Spleen (tissue), 11 donors: ENCODE measurements at regions not wholly inside any gene's neighbourhood (a gene's known extent, or its start where the extent isn't known, plus 50 kb on each side); places are given as distances from the start of the nearest gene placed in this dataset.

Experiments
- DNase-seq: peaks from one replicate; pipeline ENCODE4 v3.0.0-alpha.2; 2020
- H3K27ac ChIP-seq, 8 donors: fragments of 200-600 bp; sonication (generic) in 7 of 8; 1 replicate in 4 of 8; 2 replicates in 4 of 8; pipeline versions ENCODE4 v1.5.0 to v1.8.0; 2016 to 2021; ENCODE audit warnings: inconsistent platforms in 4 of 8, mild to moderate bottlenecking in 4 of 8, moderate library complexity in 1 of 8
- H3K27me3 ChIP-seq, 7 donors: fragments of 200-600 bp; sonication (generic) in 6 of 7; replicated peaks in 1 of 7; 1 replicate in 4 of 7; 2 replicates in 3 of 7; pipeline versions ENCODE4 v1.5.0 to v1.8.0; 2016 to 2021; ENCODE audit warnings: inconsistent platforms in 3 of 7, mild to moderate bottlenecking in 1 of 7
- H3K36me3 ChIP-seq, 6 donors: fragments of 200-600 bp; sonication (generic) in 5 of 6; 1 replicate in 4 of 6; 2 replicates in 2 of 6; pipeline versions ENCODE4 v1.5.0 to v1.8.0; 2016 to 2021; ENCODE audit warnings: inconsistent platforms in 2 of 6
- H3K4me1 ChIP-seq, 6 donors: fragments of 200-600 bp; sonication (generic) in 5 of 6; 1 replicate in 3 of 6; 2 replicates in 3 of 6; pipeline versions ENCODE4 v1.5.0 to v1.8.0; 2016 to 2021; ENCODE audit warnings: inconsistent platforms in 3 of 6
- H3K4me3 ChIP-seq, 8 donors: fragments of 200-600 bp; sonication (generic) in 7 of 8; 1 replicate in 4 of 8; 2 replicates in 4 of 8; pipeline versions ENCODE4 v1.5.0 to v1.8.0; 2016 to 2021; ENCODE audit warnings: inconsistent platforms in 4 of 8, mild to moderate bottlenecking in 4 of 8, moderate library complexity in 2 of 8
- H3K9me3 ChIP-seq, 8 donors: fragments of 200-600 bp; sonication (generic) in 7 of 8; 1 replicate in 4 of 8; 2 replicates in 4 of 8; pipeline versions ENCODE4 v1.5.0 to v1.8.0; 2016 to 2021; ENCODE audit warnings: inconsistent platforms in 4 of 8
- CTCF ChIP-seq, 11 experiments: fragments of 200-600 bp in 7 of 11; fragments of 450-650 bp in 4 of 11; sonication (generic) in 4 of 11; IDR thresholded peaks in 8 of 11; conservative IDR thresholded peaks in 3 of 11; 1 replicate in 7 of 11; 2 replicates in 4 of 11; pipeline versions ENCODE4 v1.4.0 to v1.8.0; 2016 to 2021; ENCODE audit warnings: antibody characterized with exemption in 11 of 11, inconsistent platforms in 4 of 11, mild to moderate bottlenecking in 1 of 11
- POLR2A ChIP-seq, 3 donors: fragments of 450-650 bp; IDR thresholded peaks; one replicate each; pipeline ENCODE4 v1.5.1; 2017; ENCODE audit warnings: antibody characterized with exemption in 3 of 3, mild to moderate bottlenecking in 1 of 3
- POLR2AphosphoS5 ChIP-seq, 3 donors: sonication (generic); formaldehyde crosslinking; IDR thresholded peaks; one replicate each; pipeline ENCODE4 v1.5.1; 2017; ENCODE audit warnings: antibody characterized with exemption in 3 of 3
- WGBS, 5 donors: extraction: QIAGEN DNeasy Blood & Tissue Kit in 3 of 5; methylation state at CpG; one replicate each; pipeline versions ENCODE4 v1.1.5 to v1.1.7; 2013 to 2018; 5-methylcytosine and 5-hydroxymethylcytosine counted together
- intact Hi-C: fragments of 100-400 bp; cut with DNase I; formaldehyde crosslinking; loops from one replicate; pipeline ENCODE4 v1.15.0; 2023; ENCODE audit warnings: low total_unique reads
- donor health status: healthy with polysubstance abuse.
- donor health status: DM: no; HTN: no; CAD: no; lungs with moderate emphysema.
- donor health status: DM: no; HTN: no; CAD: no.
- donor health status: Bipolar disorder and iron deficiency.
- donor health status: healthy.
- donor health status: DM: no; HTN: no; CAD: no.
- donor health status: DM: yes; HTN: yes; CAD: no.

GRCh38 chr13:23488442-23488841 is 54.9 kb upstream of the SACS start:
- no peak overlapping the region for H3K27ac ChIP-seq
- H3K9me3 ChIP-seq: no peaks in the 10 kb centered on the region
- peaks cover 0 to 18% (median 0%) of the 10 kb centered on the region in 7 donors for H3K27me3 ChIP-seq
- no peak for DNase-seq
- no peak overlapping the region for H3K4me3 ChIP-seq
- TF ChIP-seq POLR2AphosphoS5 (IDR thresholded peaks at IDR 0.05) (no peak), CTCF (IDR thresholded peaks at IDR 0.05 in 8 of 11, conservative IDR thresholded peaks at IDR 0.05 in 3 of 11) (no peak), POLR2A (IDR thresholded peaks at IDR 0.05) (no peak)
- no peaks in the 10 kb centered on the region for H3K4me1 ChIP-seq
- WGBS, 5 donors: 24 to 47% (median 33%) methylated on average over 6 of the region's 6 CpGs
- no peaks in the 10 kb centered on the region for H3K36me3 ChIP-seq
- intact Hi-C loops: no loop called here

- no peaks in the 10 kb centered on the region for H3K4me1 ChIP-seq
- no peak overlapping the region for H3K4me3 ChIP-seq
- no peaks in the 10 kb centered on the region for H3K9me3 ChIP-seq
- intact Hi-C loops: no loop called here
- WGBS, 5 donors: 82 to 93% (median 92%) methylated on average over 2 of the region's 2 CpGs
- H3K36me3 ChIP-seq: no peaks in the 10 kb centered on the region
- DNase-seq: no peak
- no peak overlapping the region for H3K27ac ChIP-seq
- H3K27me3 ChIP-seq: peaks cover 0 to 25% (median 0%) of the 10 kb centered on the region in 7 donors
- TF ChIP-seq POLR2AphosphoS5 (IDR thresholded peaks at IDR 0.05) (no peak), CTCF (IDR thresholded peaks at IDR 0.05 in 8 of 11, conservative IDR thresholded peaks at IDR 0.05 in 3 of 11) (no peak), POLR2A (IDR thresholded peaks at IDR 0.05) (no peak)
Observed at GRCh38 chr13:23496255-23496654, 62.8 kb upstream of the SACS start.

- DNase-seq: no peak
- Histone ChIP-seq H3K4me1 (no peaks in the 10 kb centered on the region), H3K27me3 (peaks cover 0 to 25% (median 0%) of the 10 kb centered on the region in 7 donors), H3K4me3 (no peak overlapping the region), H3K27ac (no peak overlapping the region), H3K36me3 (no peaks in the 10 kb centered on the region), H3K9me3 (no peaks in the 10 kb centered on the region)
- WGBS, 5 donors: 76 to 90% (median 86%) methylated on average over 6 of the region's 6 CpGs
- intact Hi-C loops: no loop called here
- TF ChIP-seq POLR2AphosphoS5 (IDR thresholded peaks at IDR 0.05): no peak
- no peak for TF ChIP-seq CTCF (IDR thresholded peaks at IDR 0.05 in 8 of 11, conservative IDR thresholded peaks at IDR 0.05 in 3 of 11)
- TF ChIP-seq POLR2A (IDR thresholded peaks at IDR 0.05): no peak
Observed at GRCh38 chr13:23497191-23497590, 63.7 kb upstream of the SACS start.

GRCh38 chr13:23500849-23501248 is 67.3 kb upstream of the SACS start:
- no peak for TF ChIP-seq CTCF (IDR thresholded peaks at IDR 0.05 in 8 of 11, conservative IDR thresholded peaks at IDR 0.05 in 3 of 11)
- TF ChIP-seq POLR2A (IDR thresholded peaks at IDR 0.05): no peak
- TF ChIP-seq POLR2AphosphoS5 (IDR thresholded peaks at IDR 0.05): no peak
- H3K27ac ChIP-seq: no peak overlapping the region
- peaks cover 0 to 10% (median 0%) of the 10 kb centered on the region in 7 donors for H3K27me3 ChIP-seq
- intact Hi-C loops: no loop called here
- no peaks in the 10 kb centered on the region for H3K36me3 ChIP-seq
- no peak overlapping the region for H3K4me3 ChIP-seq
- DNase-seq: no peak
- no peaks in the 10 kb centered on the region for H3K4me1 ChIP-seq
- H3K9me3 ChIP-seq: no peaks in the 10 kb centered on the region
- WGBS, 5 donors: 72 to 82% (median 77%) methylated on average over 4 of the region's 4 CpGs
